ENCODE measurements at regions not wholly inside any gene's neighbourhood (a gene's known extent, or its start where the extent isn't known, plus 50 kb on each side); places are given as distances from the start of the nearest gene placed in this dataset.

DNA sequence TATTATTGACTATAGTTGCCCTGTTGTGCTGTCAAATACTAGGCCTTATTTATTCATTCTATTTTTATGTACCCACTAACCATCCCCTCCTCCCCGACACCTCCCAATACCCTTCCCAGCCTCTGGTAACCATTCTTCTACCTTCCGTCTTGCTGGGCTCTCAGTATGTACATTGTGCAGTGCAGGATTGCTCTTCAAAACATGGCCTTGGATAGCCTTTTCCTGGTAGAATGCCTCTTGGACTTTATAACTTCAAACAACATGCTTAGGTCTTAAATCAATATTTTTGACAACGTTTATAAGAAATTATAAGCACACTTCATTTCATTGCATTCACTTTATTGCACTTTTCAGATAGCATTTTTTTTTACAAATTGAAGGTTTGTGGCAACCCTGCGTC is 172.6 kb upstream of the ACTBL2 start (continued):
- no peak for TF ChIP-seq CBX8 (IDR thresholded peaks at IDR 0.05; ENCODE audit: borderline replicate concordance, low read depth, low read length)
- TF ChIP-seq, protein P1, sequence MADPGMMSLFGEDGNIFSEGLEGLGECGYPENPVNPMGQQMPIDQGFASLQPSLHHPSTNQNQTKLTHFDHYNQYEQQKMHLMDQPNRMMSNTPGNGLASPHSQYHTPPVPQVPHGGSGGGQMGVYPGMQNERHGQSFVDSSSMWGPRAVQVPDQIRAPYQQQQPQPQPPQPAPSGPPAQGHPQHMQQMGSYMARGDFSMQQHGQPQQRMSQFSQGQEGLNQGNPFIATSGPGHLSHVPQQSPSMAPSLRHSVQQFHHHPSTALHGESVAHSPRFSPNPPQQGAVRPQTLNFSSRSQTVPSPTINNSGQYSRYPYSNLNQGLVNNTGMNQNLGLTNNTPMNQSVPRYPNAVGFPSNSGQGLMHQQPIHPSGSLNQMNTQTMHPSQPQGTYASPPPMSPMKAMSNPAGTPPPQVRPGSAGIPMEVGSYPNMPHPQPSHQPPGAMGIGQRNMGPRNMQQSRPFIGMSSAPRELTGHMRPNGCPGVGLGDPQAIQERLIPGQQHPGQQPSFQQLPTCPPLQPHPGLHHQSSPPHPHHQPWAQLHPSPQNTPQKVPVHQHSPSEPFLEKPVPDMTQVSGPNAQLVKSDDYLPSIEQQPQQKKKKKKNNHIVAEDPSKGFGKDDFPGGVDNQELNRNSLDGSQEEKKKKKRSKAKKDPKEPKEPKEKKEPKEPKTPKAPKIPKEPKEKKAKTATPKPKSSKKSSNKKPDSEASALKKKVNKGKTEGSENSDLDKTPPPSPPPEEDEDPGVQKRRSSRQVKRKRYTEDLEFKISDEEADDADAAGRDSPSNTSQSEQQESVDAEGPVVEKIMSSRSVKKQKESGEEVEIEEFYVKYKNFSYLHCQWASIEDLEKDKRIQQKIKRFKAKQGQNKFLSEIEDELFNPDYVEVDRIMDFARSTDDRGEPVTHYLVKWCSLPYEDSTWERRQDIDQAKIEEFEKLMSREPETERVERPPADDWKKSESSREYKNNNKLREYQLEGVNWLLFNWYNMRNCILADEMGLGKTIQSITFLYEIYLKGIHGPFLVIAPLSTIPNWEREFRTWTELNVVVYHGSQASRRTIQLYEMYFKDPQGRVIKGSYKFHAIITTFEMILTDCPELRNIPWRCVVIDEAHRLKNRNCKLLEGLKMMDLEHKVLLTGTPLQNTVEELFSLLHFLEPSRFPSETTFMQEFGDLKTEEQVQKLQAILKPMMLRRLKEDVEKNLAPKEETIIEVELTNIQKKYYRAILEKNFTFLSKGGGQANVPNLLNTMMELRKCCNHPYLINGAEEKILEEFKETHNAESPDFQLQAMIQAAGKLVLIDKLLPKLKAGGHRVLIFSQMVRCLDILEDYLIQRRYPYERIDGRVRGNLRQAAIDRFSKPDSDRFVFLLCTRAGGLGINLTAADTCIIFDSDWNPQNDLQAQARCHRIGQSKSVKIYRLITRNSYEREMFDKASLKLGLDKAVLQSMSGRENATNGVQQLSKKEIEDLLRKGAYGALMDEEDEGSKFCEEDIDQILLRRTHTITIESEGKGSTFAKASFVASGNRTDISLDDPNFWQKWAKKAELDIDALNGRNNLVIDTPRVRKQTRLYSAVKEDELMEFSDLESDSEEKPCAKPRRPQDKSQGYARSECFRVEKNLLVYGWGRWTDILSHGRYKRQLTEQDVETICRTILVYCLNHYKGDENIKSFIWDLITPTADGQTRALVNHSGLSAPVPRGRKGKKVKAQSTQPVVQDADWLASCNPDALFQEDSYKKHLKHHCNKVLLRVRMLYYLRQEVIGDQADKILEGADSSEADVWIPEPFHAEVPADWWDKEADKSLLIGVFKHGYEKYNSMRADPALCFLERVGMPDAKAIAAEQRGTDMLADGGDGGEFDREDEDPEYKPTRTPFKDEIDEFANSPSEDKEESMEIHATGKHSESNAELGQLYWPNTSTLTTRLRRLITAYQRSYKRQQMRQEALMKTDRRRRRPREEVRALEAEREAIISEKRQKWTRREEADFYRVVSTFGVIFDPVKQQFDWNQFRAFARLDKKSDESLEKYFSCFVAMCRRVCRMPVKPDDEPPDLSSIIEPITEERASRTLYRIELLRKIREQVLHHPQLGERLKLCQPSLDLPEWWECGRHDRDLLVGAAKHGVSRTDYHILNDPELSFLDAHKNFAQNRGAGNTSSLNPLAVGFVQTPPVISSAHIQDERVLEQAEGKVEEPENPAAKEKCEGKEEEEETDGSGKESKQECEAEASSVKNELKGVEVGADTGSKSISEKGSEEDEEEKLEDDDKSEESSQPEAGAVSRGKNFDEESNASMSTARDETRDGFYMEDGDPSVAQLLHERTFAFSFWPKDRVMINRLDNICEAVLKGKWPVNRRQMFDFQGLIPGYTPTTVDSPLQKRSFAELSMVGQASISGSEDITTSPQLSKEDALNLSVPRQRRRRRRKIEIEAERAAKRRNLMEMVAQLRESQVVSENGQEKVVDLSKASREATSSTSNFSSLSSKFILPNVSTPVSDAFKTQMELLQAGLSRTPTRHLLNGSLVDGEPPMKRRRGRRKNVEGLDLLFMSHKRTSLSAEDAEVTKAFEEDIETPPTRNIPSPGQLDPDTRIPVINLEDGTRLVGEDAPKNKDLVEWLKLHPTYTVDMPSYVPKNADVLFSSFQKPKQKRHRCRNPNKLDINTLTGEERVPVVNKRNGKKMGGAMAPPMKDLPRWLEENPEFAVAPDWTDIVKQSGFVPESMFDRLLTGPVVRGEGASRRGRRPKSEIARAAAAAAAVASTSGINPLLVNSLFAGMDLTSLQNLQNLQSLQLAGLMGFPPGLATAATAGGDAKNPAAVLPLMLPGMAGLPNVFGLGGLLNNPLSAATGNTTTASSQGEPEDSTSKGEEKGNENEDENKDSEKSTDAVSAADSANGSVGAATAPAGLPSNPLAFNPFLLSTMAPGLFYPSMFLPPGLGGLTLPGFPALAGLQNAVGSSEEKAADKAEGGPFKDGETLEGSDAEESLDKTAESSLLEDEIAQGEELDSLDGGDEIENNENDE (IDR thresholded peaks at IDR 0.05; ENCODE audit: insufficient replicate concordance, low read length): no peak
- TF ChIP-seq, protein P2, sequence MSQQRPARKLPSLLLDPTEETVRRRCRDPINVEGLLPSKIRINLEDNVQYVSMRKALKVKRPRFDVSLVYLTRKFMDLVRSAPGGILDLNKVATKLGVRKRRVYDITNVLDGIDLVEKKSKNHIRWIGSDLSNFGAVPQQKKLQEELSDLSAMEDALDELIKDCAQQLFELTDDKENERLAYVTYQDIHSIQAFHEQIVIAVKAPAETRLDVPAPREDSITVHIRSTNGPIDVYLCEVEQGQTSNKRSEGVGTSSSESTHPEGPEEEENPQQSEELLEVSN (IDR thresholded peaks at IDR 0.05): no peak
- no peak for TF ChIP-seq NANOG (IDR thresholded peaks at IDR 0.05; ENCODE audit: insufficient read depth, low read depth, low read length, poor library complexity, severe bottlenecking)
- no peak for TF ChIP-seq EGR1 (IDR thresholded peaks at IDR 0.05; ENCODE audit: borderline replicate concordance, low read depth, low read length)
- TF ChIP-seq EZH2 (IDR thresholded peaks at IDR 0.05; ENCODE audit: low read depth, low read length, severe bottlenecking): no peak

Data from H1 (cell line).